ENCODE measurements at regions not wholly inside any gene's neighbourhood (a gene's known extent, or its start where the extent isn't known, plus 50 kb on each side); places are given as distances from the start of the nearest gene placed in this dataset.

GRCh38 chr6:96725296-96725695 lies 112.0 kb downstream of the GPR63 start:
- TF ChIP-seq NFRKB (IDR thresholded peaks at IDR 0.05) (no peak), SUZ12 (IDR thresholded peaks at IDR 0.05) (no peak)

Measured in HEK293T (cell line).